Thyroid gland (tissue), 4 donors: ENCODE measurements at regions not wholly inside any gene's neighbourhood (a gene's known extent, or its start where the extent isn't known, plus 50 kb on each side); places are given as distances from the start of the nearest gene placed in this dataset.

Source experiments
- CTCF ChIP-seq, 6 experiments: fragments of 200-600 bp in 3 of 6; fragments of 450-650 bp in 3 of 6; sonication (generic) in 3 of 6; IDR thresholded peaks; one replicate each; pipeline ENCODE4 v1.5.1; 2016 to 2019; ENCODE audit warnings: antibody characterized with exemption in 6 of 6, mild to moderate bottlenecking in 2 of 6, inconsistent platforms in 1 of 6, moderate library complexity in 1 of 6
- POLR2A ChIP-seq, 2 donors: fragments of 450-650 bp; IDR thresholded peaks; one replicate each; pipeline ENCODE4 v1.6.1; 2017; ENCODE audit warnings: antibody characterized with exemption in 2 of 2, mild to moderate bottlenecking in 2 of 2, moderate library complexity in 1 of 2

GRCh38 chr7:106346678-106347217 lies 62.0 kb upstream of the NAMPT start:
- TF ChIP-seq CTCF (IDR thresholded peaks at IDR 0.05): no peak
- no peak for TF ChIP-seq POLR2A (IDR thresholded peaks at IDR 0.05)
